IMR-90 (cell line): ENCODE measurements at regions not wholly inside any gene's neighbourhood (a gene's known extent, or its start where the extent isn't known, plus 50 kb on each side); places are given as distances from the start of the nearest gene placed in this dataset.

Experiments used
- ATAC-seq: fragments of 200-7000 bp; cut with Tn5 transposase; 2 replicates; pipeline ENCODE4 v1.9.1; 2020; ENCODE audit warnings: low read depth, mild to moderate bottlenecking, moderate library complexity
- BruUV-seq: library from RNA; stranded (reverse); fragments of 400-500 nt; replicated peaks from 2 replicates; lab custom pipeline; 2021; lab: Mats Ljungman, UMichigan
- CTCF ChIA-PET: fragments of 300-600 bp; formaldehyde crosslinking; extraction: SDS; loops from one replicate; lab custom pipeline; 2021; ENCODE audit warnings: antibody characterized with exemption; lab: Yijun Ruan, JAX
- POLR2A ChIA-PET: fragments of 300-600 bp; sonication (Branson Sonifier 250); formaldehyde crosslinking; loops from one replicate; lab custom pipeline; 2022; ENCODE audit warnings: antibody characterized with exemption; ENCODE audit not compliant: unreplicated experiment; lab: Charles Lee
- DNase-seq: peaks from one replicate; pipeline ENCODE4 v3.0.0; 2013
- H2AFZ ChIP-seq: replicated peaks from 2 replicates; pipeline ENCODE3; 2013; ENCODE audit warnings: low read length, mild to moderate bottlenecking; ENCODE audit not compliant: poor library complexity
- H2AK5ac ChIP-seq: 2 replicates; pipeline ENCODE4 v1.6.1; 2013; ENCODE audit warnings: low read depth, low read length, inconsistent platforms
- H2AK9ac ChIP-seq: replicated peaks from 2 replicates; pipeline ENCODE3; 2013; ENCODE audit warnings: mild to moderate bottlenecking, low read depth, low read length, moderate library complexity; ENCODE audit not compliant: poor library complexity
- H2BK120ac ChIP-seq: 2 replicates; pipeline ENCODE4 v1.6.1; 2013; ENCODE audit warnings: low read depth, low read length, inconsistent platforms
- H2BK15ac ChIP-seq: 3 replicates; pipeline ENCODE4 v1.6.1; 2013; ENCODE audit warnings: low read depth, low read length, inconsistent platforms
- H2BK20ac ChIP-seq: 2 replicates; pipeline ENCODE4 v1.6.1; 2013; ENCODE audit warnings: low read depth, mild to moderate bottlenecking, inconsistent platforms, low read length, moderate library complexity
- H2BK5ac ChIP-seq: 2 replicates; pipeline ENCODE4 v1.6.1; 2013; ENCODE audit warnings: mild to moderate bottlenecking, low read depth, low read length, inconsistent platforms; ENCODE audit not compliant: poor library complexity, severe bottlenecking
- H3K14ac ChIP-seq: replicated peaks from 2 replicates; pipeline ENCODE4 v1.6.1; 2013; ENCODE audit warnings: low read depth, low read length, inconsistent platforms
- H3K18ac ChIP-seq: 2 replicates; pipeline ENCODE4 v1.6.1; 2013; ENCODE audit warnings: low read depth, low read length, control low read depth
- H3K23ac ChIP-seq: 2 replicates; pipeline ENCODE4 v1.6.1; 2013; ENCODE audit warnings: low read depth, low read length, inconsistent platforms
- H3K27ac ChIP-seq: 2 replicates; pipeline ENCODE4 v1.5.1; 2013; ENCODE audit warnings: mild to moderate bottlenecking, control low read depth, low read length; ENCODE audit not compliant: insufficient read depth
- H3K27me3 ChIP-seq: 2 replicates; pipeline ENCODE4 v1.6.1; 2013; ENCODE audit warnings: low read length; ENCODE audit not compliant: control insufficient read depth, insufficient read depth
- H3K36me3 ChIP-seq: 2 replicates; pipeline ENCODE4 v1.6.1; 2013; ENCODE audit warnings: low read length, mixed read lengths; ENCODE audit not compliant: control insufficient read depth, insufficient read depth
- H3K4ac ChIP-seq: 2 replicates; pipeline ENCODE4 v1.6.1; 2013; ENCODE audit warnings: low read depth, low read length, inconsistent platforms
- H3K4me1 ChIP-seq: 2 replicates; pipeline ENCODE4 v1.6.1; 2013; ENCODE audit warnings: low read length, mixed read lengths; ENCODE audit not compliant: control insufficient read depth, insufficient read depth
- H3K4me2 ChIP-seq: 2 replicates; pipeline ENCODE4 v1.6.1; 2013; ENCODE audit warnings: low read depth, mild to moderate bottlenecking, control low read depth, low read length, moderate library complexity
- H3K4me3 ChIP-seq: 2 replicates; pipeline ENCODE4 v1.5.1; 2013; ENCODE audit warnings: low read depth, mild to moderate bottlenecking, control low read depth, low read length, moderate library complexity; ENCODE audit not compliant: insufficient read depth
- H3K56ac ChIP-seq: 2 replicates; pipeline ENCODE4 v1.6.1; 2013; ENCODE audit warnings: low read length, inconsistent platforms; ENCODE audit not compliant: insufficient read depth; ENCODE audit errors: extremely low read depth
- H3K79me1 ChIP-seq, 2 experiments: 2 replicates each; pipeline ENCODE4 v1.6.1; 2013; ENCODE audit warnings: low read length in 2 of 2, inconsistent platforms in 1 of 2, low read depth in 1 of 2
- H3K9ac ChIP-seq: 2 replicates; pipeline ENCODE4 v1.6.1; 2013; ENCODE audit warnings: low read depth, low read length, control low read depth
- H3K9me1 ChIP-seq: 2 replicates; pipeline ENCODE4 v1.6.1; 2013; ENCODE audit warnings: low read length, inconsistent platforms; ENCODE audit not compliant: insufficient read depth
- H3K9me3 ChIP-seq: 2 replicates; pipeline ENCODE4 v1.6.1; 2013; ENCODE audit warnings: low read length; ENCODE audit not compliant: control insufficient read depth, insufficient read depth
- H4K20me1 ChIP-seq: 2 replicates; pipeline ENCODE4 v1.6.1; 2013; ENCODE audit warnings: low read length, inconsistent platforms; ENCODE audit not compliant: insufficient read depth
- H4K5ac ChIP-seq: 2 replicates; pipeline ENCODE4 v1.6.1; 2013; ENCODE audit warnings: mild to moderate bottlenecking, low read depth, low read length, control low read depth
- H4K8ac ChIP-seq, 2 experiments: 2 replicates each; pipeline ENCODE4 v1.6.1; 2013; ENCODE audit warnings: low read depth in 2 of 2, low read length in 2 of 2, control low read depth in 1 of 2, inconsistent platforms in 1 of 2
- H4K91ac ChIP-seq: 2 replicates; pipeline ENCODE4 v1.6.1; 2013; ENCODE audit warnings: low read depth, low read length, inconsistent platforms; ENCODE audit not compliant: insufficient read depth
- BHLHE40 ChIP-seq: fragments of 150-350 bp; IDR thresholded peaks from 2 replicates; pipeline ENCODE4 v1.6.1; 2016; ENCODE audit warnings: mild to moderate bottlenecking, low read depth, low read length
- CEBPB ChIP-seq: IDR thresholded peaks from 2 replicates; pipeline ENCODE4 v1.6.1; 2012; ENCODE audit warnings: low read depth, low read length, improper control_type of control experiment
- CHD1 ChIP-seq: IDR thresholded peaks from 2 replicates; pipeline ENCODE4 v1.6.1; 2012; ENCODE audit warnings: low read depth, low read length, improper control_type of control experiment
- FOS ChIP-seq: fragments of 150-350 bp; IDR thresholded peaks from 2 replicates; pipeline ENCODE4 v1.6.1; 2016; ENCODE audit warnings: low read depth, low read length
- MAFK ChIP-seq: IDR thresholded peaks from 2 replicates; pipeline ENCODE4 v1.6.1; 2012; ENCODE audit warnings: low read depth, low read length, improper control_type of control experiment
- MAZ ChIP-seq: IDR thresholded peaks from 2 replicates; pipeline ENCODE4 v1.6.1; 2012; ENCODE audit warnings: low read depth, mild to moderate bottlenecking, low read length, improper control_type of control experiment, moderate library complexity, borderline replicate concordance
- MXI1 ChIP-seq: IDR thresholded peaks from 2 replicates; pipeline ENCODE4 v1.6.1; 2012; ENCODE audit warnings: low read depth, mild to moderate bottlenecking, low read length, moderate library complexity, borderline replicate concordance
- NFE2L2 ChIP-seq: fragments of 150-350 bp; IDR thresholded peaks from 2 replicates; pipeline ENCODE4 v1.6.1; 2016; ENCODE audit warnings: low read depth, mild to moderate bottlenecking, low read length
- POLR2A ChIP-seq: IDR thresholded peaks from 2 replicates; pipeline ENCODE4 v1.6.1; 2012; ENCODE audit warnings: mild to moderate bottlenecking, low read depth, low read length
- RAD21 ChIP-seq: IDR thresholded peaks from 2 replicates; pipeline ENCODE4 v1.6.1; 2012; ENCODE audit warnings: low read length, improper control_type of control experiment
- RCOR1 ChIP-seq: IDR thresholded peaks from 2 replicates; pipeline ENCODE4 v1.6.1; 2012; ENCODE audit warnings: mild to moderate bottlenecking, low read length, improper control_type of control experiment; ENCODE audit not compliant: insufficient replicate concordance
- RFX5 ChIP-seq: IDR thresholded peaks from 2 replicates; pipeline ENCODE4 v1.8.0; 2012; ENCODE audit warnings: low read depth, mild to moderate bottlenecking, low read length, moderate library complexity
- SMC3 ChIP-seq: fragments of 150-350 bp; IDR thresholded peaks from 2 replicates; pipeline ENCODE4 v1.6.1; 2016; ENCODE audit warnings: low read depth, mild to moderate bottlenecking, antibody characterized with exemption, low read length, moderate library complexity
- WGBS, 2 experiments: methylation state at CpG; one replicate each; pipeline versions ENCODE4 v1.1.5 to v1.1.7; 2013; ENCODE audit warnings: missing lambda C conversion rate in 2 of 2; ENCODE audit not compliant: insufficient read length in 1 of 2; ENCODE audit errors: extremely low coverage in 2 of 2; 5-methylcytosine and 5-hydroxymethylcytosine counted together
- dilution Hi-C: fragments of 300-500 bp; cut with HindIII; formaldehyde crosslinking; loops from one replicate; pipeline ENCODE4 v1.14.3; 2018; ENCODE audit warnings: low sequenced_read_pairs; ENCODE audit not compliant: unreplicated experiment
- in situ Hi-C: fragments of 300-500 bp; cut with MboI; formaldehyde crosslinking; loops from 3 replicates; pipeline ENCODE4 v1.14.3; 2019; ENCODE audit warnings: low sequenced_read_pairs, inconsistent platforms, mixed read lengths
- intact Hi-C: fragments of 100-400 bp; cut with micrococcal nuclease; formaldehyde crosslinking; loops from 2 replicates; pipeline ENCODE4 v1.10.0; 2022
- TF ChIP-seq, protein P1 (sequence below): fragments of 150-350 bp; IDR thresholded peaks from 2 replicates; pipeline ENCODE4 v1.6.1; 2017; ENCODE audit warnings: mild to moderate bottlenecking, antibody characterized with exemption, low read length, low read depth
- TF ChIP-seq, protein P2 (sequence below): conservative IDR thresholded peaks from 2 replicates; pipeline ENCODE4 v1.5.1; 2012; ENCODE audit warnings: mild to moderate bottlenecking, low read depth, low read length, improper control_type of control experiment
- TF ChIP-seq, protein P3 (sequence below): fragments of 150-350 bp; IDR thresholded peaks from 2 replicates; pipeline ENCODE4 v1.6.1; 2016; ENCODE audit warnings: low read depth, mild to moderate bottlenecking, low read length, moderate library complexity, borderline replicate concordance

DNA sequence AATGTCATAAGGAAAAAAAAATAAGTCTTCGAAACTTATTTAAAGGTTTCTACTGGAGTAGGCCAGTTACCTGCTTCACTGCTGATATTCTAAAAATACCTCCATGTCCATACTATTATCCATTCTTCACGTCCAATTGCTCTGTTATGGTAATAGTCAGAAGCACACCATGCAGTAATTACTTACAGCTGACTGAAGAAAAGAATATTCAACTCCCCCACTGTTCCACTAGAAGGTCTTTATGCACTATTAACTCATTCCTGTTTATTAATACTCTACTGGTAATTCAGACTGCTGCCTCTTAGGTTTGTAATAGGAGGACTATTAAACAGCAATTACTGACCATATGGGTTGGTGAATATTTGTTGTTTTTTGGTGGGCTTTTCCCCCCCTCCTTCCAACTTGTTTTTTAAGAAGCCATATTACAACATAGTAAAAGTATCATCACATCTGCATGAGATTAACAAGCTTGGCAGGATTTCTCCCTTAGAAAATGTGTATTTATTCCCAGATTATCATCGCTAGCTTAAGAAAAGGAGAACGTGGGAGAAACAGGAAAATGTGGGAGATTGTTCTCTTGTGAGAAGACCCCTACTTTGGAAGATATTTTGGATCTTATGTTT, 806.4 kb upstream of the FANCL start:
- no CpG with 5 or more reads among the region's 4 CpGs for WGBS, 2 experiments
- Histone ChIP-seq H3K4me3 (no peak overlapping the region), H3K27ac (no peak overlapping the region), H4K5ac (no peak overlapping the region), H2AK9ac (no peak overlapping the region), H2BK5ac (no peak overlapping the region), H3K4ac (no peak overlapping the region), H4K91ac (no peak overlapping the region), H4K8ac (no peak overlapping the region), H3K4me1 (no peaks in the 10 kb centered on the region), H3K79me1 (no peaks in the 10 kb centered on the region), H3K14ac (no peak overlapping the region), H3K56ac (no peak overlapping the region), H2BK15ac (no peak overlapping the region), H4K20me1 (no peaks in the 10 kb centered on the region), H3K9me1 (no peaks in the 10 kb centered on the region), H2BK120ac (no peak overlapping the region), H3K27me3 (no peaks in the 10 kb centered on the region), H3K36me3 (no peaks in the 10 kb centered on the region), H2BK20ac (no peak overlapping the region), H3K9me3 (no peaks in the 10 kb centered on the region), H3K9ac (no peak overlapping the region), H3K18ac (no peak overlapping the region), H2AK5ac (no peak overlapping the region), H3K23ac (no peak overlapping the region), H2AFZ (no peak overlapping the region), H3K4me2 (no peak overlapping the region)
- BruUV-seq: no TSS peak
- dilution Hi-C loops: no loop called here
- ATAC-seq: no peak
- TF ChIP-seq RFX5 (no peak), MXI1 (no peak), RCOR1 (no peak), CEBPB (no peak), POLR2A (no peak), MAZ (no peak), RAD21 (no peak), CHD1 (no peak), SMC3 (no peak), NFE2L2 (no peak), BHLHE40 (no peak), FOS (no peak), MAFK (no peak)
- TF ChIP-seq, protein P1, sequence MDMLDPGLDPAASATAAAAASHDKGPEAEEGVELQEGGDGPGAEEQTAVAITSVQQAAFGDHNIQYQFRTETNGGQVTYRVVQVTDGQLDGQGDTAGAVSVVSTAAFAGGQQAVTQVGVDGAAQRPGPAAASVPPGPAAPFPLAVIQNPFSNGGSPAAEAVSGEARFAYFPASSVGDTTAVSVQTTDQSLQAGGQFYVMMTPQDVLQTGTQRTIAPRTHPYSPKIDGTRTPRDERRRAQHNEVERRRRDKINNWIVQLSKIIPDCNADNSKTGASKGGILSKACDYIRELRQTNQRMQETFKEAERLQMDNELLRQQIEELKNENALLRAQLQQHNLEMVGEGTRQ: no peak
- TF ChIP-seq, protein P2, sequence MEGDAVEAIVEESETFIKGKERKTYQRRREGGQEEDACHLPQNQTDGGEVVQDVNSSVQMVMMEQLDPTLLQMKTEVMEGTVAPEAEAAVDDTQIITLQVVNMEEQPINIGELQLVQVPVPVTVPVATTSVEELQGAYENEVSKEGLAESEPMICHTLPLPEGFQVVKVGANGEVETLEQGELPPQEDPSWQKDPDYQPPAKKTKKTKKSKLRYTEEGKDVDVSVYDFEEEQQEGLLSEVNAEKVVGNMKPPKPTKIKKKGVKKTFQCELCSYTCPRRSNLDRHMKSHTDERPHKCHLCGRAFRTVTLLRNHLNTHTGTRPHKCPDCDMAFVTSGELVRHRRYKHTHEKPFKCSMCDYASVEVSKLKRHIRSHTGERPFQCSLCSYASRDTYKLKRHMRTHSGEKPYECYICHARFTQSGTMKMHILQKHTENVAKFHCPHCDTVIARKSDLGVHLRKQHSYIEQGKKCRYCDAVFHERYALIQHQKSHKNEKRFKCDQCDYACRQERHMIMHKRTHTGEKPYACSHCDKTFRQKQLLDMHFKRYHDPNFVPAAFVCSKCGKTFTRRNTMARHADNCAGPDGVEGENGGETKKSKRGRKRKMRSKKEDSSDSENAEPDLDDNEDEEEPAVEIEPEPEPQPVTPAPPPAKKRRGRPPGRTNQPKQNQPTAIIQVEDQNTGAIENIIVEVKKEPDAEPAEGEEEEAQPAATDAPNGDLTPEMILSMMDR: no peak
- TF ChIP-seq, protein P3, sequence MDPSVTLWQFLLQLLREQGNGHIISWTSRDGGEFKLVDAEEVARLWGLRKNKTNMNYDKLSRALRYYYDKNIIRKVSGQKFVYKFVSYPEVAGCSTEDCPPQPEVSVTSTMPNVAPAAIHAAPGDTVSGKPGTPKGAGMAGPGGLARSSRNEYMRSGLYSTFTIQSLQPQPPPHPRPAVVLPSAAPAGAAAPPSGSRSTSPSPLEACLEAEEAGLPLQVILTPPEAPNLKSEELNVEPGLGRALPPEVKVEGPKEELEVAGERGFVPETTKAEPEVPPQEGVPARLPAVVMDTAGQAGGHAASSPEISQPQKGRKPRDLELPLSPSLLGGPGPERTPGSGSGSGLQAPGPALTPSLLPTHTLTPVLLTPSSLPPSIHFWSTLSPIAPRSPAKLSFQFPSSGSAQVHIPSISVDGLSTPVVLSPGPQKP: no peak
- ChIA-PET POLR2A (no interaction called here), CTCF (no interaction called here)
- DNase-seq: no peak
- in situ Hi-C loops: no loop called here
- intact Hi-C loops: no loop called here
